Activated CD8-positive, alpha-beta memory T cell treated with anti-CD3 and anti-CD28 coated beads, Interleukin-2, amount 10 ng/mL, durations not matched to agents 7 days and 5 days (primary cell): ENCODE measurements at regions not wholly inside any gene's neighbourhood (a gene's known extent, or its start where the extent isn't known, plus 50 kb on each side); places are given as distances from the start of the nearest gene placed in this dataset.

Experiments
- ATAC-seq: fragments of 150-1000 bp; cut with Tn5 transposase; one replicate; pipeline ENCODE4 v1.10.0; 2021; ENCODE audit warnings: moderate library complexity
- CTCF ChIA-PET: fragments of 350-600 bp; sonication (Branson Sonifier 250); formaldehyde crosslinking; loops from one replicate; lab custom pipeline; 2021; ENCODE audit warnings: antibody characterized with exemption; lab: Charles Lee
- DNase-seq: peaks from one replicate; pipeline ENCODE4 v3.0.0-alpha.2; 2020
- H3K27ac Mint-ChIP-seq: one replicate; pipeline ENCODE4 v1.8.0; 2021; ENCODE audit warnings: mild to moderate bottlenecking, mixed read lengths
- H3K27me3 Mint-ChIP-seq: one replicate; pipeline ENCODE4 v1.8.0; 2021; ENCODE audit warnings: mixed read lengths
- H3K36me3 Mint-ChIP-seq: one replicate; pipeline ENCODE4 v1.8.0; 2021; ENCODE audit warnings: mild to moderate bottlenecking, mixed read lengths
- H3K4me1 Mint-ChIP-seq: one replicate; pipeline ENCODE4 v1.8.0; 2021; ENCODE audit warnings: mixed read lengths
- H3K4me3 Mint-ChIP-seq: one replicate; pipeline ENCODE4 v1.8.0; 2021; ENCODE audit warnings: mild to moderate bottlenecking, moderate library complexity, mixed read lengths
- H3K9me3 Mint-ChIP-seq: one replicate; pipeline ENCODE4 v1.8.0; 2022; ENCODE audit warnings: low read depth, mixed read lengths

DNA sequence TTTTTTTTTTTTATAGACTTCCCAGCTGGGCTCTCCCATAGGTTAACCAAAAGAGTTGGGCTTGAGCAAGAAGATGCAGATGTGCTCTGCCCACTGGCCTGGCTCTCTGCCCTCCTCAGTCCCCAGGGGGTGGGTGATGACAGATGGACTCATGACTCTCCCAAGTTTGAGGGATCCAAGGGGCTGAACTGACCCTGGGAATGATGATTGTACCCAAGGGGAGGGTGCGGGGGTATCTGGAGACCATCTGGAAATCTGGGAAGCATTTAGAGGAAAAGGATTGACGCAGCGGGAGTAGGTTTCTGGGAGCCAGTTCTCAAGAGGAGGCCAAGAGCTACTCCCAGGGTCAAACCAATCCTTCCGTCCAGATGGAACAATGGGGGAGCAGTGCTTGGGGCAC lies 330.8 kb downstream of the CYP26B1 start:
- DNase-seq = no peak
- no peak overlapping the region for H3K4me3 Mint-ChIP-seq
- no peaks in the 10 kb centered on the region for H3K36me3 Mint-ChIP-seq
- H3K9me3 Mint-ChIP-seq = no peaks in the 10 kb centered on the region
- no peaks in the 10 kb centered on the region for H3K27me3 Mint-ChIP-seq
- no peak overlapping the region for H3K27ac Mint-ChIP-seq
- no peak for ATAC-seq
- no peaks in the 10 kb centered on the region for H3K4me1 Mint-ChIP-seq
- CTCF ChIA-PET = no interaction called here

DNA sequence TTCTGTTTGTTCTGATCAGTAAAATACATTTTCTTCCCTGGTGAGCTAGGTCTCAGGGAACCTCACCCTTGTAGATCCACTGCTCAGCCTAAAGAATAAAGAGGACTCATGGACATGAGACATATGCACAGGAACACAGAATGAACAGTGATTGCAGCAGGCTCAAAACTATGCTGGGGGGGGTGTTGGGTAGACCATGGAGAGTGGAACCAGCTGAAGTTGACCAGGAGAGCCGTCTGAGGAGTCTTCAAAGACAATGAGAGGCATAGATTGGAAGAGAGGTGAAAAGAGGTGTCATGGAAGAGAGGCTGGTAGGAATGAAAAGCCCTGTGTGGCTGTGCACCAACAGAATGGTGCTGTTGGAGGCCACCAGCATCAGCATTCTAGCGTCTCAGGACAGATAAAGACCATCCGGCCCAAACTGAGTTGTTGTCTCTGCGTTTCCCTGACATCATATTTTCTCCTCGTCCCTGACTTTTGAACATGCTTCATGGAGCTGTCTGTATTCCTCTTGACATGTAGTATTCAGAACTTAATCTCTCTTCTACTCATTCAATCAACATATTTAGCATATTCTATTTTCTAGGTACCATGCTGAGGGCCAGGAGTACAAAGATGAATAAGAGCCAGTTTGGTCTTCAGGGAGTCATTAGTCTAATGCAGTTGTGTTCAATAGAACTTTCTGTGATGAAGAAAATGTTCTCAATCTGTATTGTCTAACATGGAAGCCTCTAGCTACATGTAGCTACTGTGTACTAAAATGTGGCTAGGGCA lies 331.8 kb downstream of the CYP26B1 start:
- no peaks in the 10 kb centered on the region for H3K4me1 Mint-ChIP-seq
- H3K27me3 Mint-ChIP-seq = no peaks in the 10 kb centered on the region
- H3K27ac Mint-ChIP-seq = no peak overlapping the region
- CTCF ChIA-PET = no interaction called here
- H3K36me3 Mint-ChIP-seq = no peaks in the 10 kb centered on the region
- no peak overlapping the region for H3K4me3 Mint-ChIP-seq
- DNase-seq = no peak
- ATAC-seq = no peak
- H3K9me3 Mint-ChIP-seq = no peaks in the 10 kb centered on the region

GRCh38 chr2:71814885-71815284 lies 332.8 kb downstream of the CYP26B1 start:
- Mint-ChIP-seq H3K4me3 (no peak overlapping the region), H3K36me3 (no peaks in the 10 kb centered on the region), H3K4me1 (no peaks in the 10 kb centered on the region), H3K27ac (no peak overlapping the region), H3K27me3 (no peaks in the 10 kb centered on the region), H3K9me3 (no peaks in the 10 kb centered on the region)
- CTCF ChIA-PET = no interaction called here
- no peak for ATAC-seq
- no peak for DNase-seq

DNA sequence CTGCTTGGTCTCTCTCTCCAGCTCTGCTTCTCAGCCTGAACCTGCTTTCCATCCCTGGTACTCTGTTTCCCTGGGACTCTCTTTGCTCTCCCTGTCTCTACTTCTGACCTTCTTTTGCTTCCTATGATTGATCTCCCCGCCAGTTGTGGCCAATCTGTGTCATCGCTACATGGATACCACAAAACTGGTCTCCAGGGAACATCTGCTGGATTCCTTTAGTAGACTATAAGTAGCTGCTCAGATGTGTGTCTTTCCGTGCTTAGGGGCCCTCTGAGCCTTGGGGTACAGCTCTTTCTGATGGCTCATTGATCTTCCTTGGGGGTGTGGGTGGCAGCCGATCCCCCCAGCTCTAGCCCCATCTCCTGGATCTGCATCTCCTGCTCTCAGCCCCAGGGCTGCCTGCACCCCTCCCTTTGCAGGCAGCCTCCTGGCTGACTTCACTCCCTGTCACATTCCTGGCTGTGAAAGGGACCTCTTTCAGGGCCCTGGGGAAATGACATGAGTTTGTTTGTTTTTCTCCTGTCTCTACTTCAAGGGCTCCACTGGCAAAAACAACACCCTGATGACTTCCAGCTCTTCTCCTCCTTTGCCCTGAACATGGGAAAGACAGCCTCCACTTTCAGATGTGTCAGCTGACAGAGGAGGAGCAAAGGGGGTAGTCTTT lies 333.7 kb downstream of the CYP26B1 start:
- peaks cover 2% of the 10 kb centered on the region for H3K27me3 Mint-ChIP-seq
- CTCF ChIA-PET = no interaction called here
- H3K36me3 Mint-ChIP-seq = no peaks in the 10 kb centered on the region
- no peak overlapping the region for H3K4me3 Mint-ChIP-seq
- ATAC-seq (no peak), DNase-seq (peak; percentile 3)
- H3K4me1 Mint-ChIP-seq = no peaks in the 10 kb centered on the region
- no peak overlapping the region for H3K27ac Mint-ChIP-seq
- H3K9me3 Mint-ChIP-seq = no peaks in the 10 kb centered on the region

- H3K27me3 Mint-ChIP-seq = peaks cover 2% of the 10 kb centered on the region
- CTCF ChIA-PET = no interaction called here
Measured at GRCh38 chr2:71813315-71813714, 334.3 kb downstream of the CYP26B1 start.

GRCh38 chr2:71812736-71813135 lies 334.9 kb downstream of the CYP26B1 start:
- Mint-ChIP-seq H3K4me1 (no peaks in the 10 kb centered on the region), H3K27ac (no peak overlapping the region), H3K27me3 (peaks cover 2% of the 10 kb centered on the region), H3K36me3 (no peaks in the 10 kb centered on the region), H3K9me3 (no peaks in the 10 kb centered on the region), H3K4me3 (no peak overlapping the region)
- ATAC-seq (no peak), DNase-seq (no peak)
- CTCF ChIA-PET = no interaction called here

More at GRCh38 chr2:71813315-71813714, 334.3 kb downstream of the CYP26B1 start:
- H3K36me3 Mint-ChIP-seq = no peaks in the 10 kb centered on the region
- H3K27ac Mint-ChIP-seq = no peak overlapping the region
- no peak for ATAC-seq
- no peak overlapping the region for H3K4me3 Mint-ChIP-seq
- H3K4me1 Mint-ChIP-seq = no peaks in the 10 kb centered on the region
- no peaks in the 10 kb centered on the region for H3K9me3 Mint-ChIP-seq
- DNase-seq = peak; percentile 18

- Mint-ChIP-seq H3K36me3 (no peaks in the 10 kb centered on the region), H3K9me3 (no peaks in the 10 kb centered on the region), H3K4me3 (no peak overlapping the region), H3K4me1 (no peaks in the 10 kb centered on the region), H3K27me3 (peaks cover 2% of the 10 kb centered on the region), H3K27ac (no peak overlapping the region)
- ATAC-seq = no peak
- no peak for DNase-seq
- CTCF ChIA-PET = no interaction called here
Measured at GRCh38 chr2:71811726-71812125, 335.9 kb downstream of the CYP26B1 start.

- Mint-ChIP-seq H3K27me3 (peaks cover 2% of the 10 kb centered on the region), H3K27ac (no peak overlapping the region), H3K9me3 (no peaks in the 10 kb centered on the region), H3K4me3 (no peak overlapping the region), H3K4me1 (no peaks in the 10 kb centered on the region), H3K36me3 (no peaks in the 10 kb centered on the region)
- CTCF ChIA-PET = no interaction called here
- no peak for ATAC-seq
- DNase-seq = no peak
Measured at GRCh38 chr2:71811157-71811556, 336.5 kb downstream of the CYP26B1 start.

GRCh38 chr2:71807581-71808451 lies 339.8 kb downstream of the CYP26B1 start:
- ATAC-seq (no peak), DNase-seq (no peak)
- no peaks in the 10 kb centered on the region for H3K9me3 Mint-ChIP-seq
- H3K36me3 Mint-ChIP-seq = no peaks in the 10 kb centered on the region
- H3K4me3 Mint-ChIP-seq = no peak overlapping the region
- CTCF ChIA-PET = no interaction called here
- no peak overlapping the region for H3K27ac Mint-ChIP-seq
- peaks cover 2% of the 10 kb centered on the region for H3K27me3 Mint-ChIP-seq
- no peaks in the 10 kb centered on the region for H3K4me1 Mint-ChIP-seq

GRCh38 chr2:71806432-71806831 lies 341.2 kb downstream of the CYP26B1 start:
- Mint-ChIP-seq H3K9me3 (no peaks in the 10 kb centered on the region), H3K27me3 (peaks cover 2% of the 10 kb centered on the region), H3K4me1 (no peaks in the 10 kb centered on the region), H3K27ac (no peak overlapping the region), H3K36me3 (no peaks in the 10 kb centered on the region), H3K4me3 (no peak overlapping the region)
- CTCF ChIA-PET = no interaction called here
- DNase-seq (no peak), ATAC-seq (no peak)

GRCh38 chr2:71804281-71804751 lies 343.3 kb downstream of the CYP26B1 start:
- no peak overlapping the region for H3K4me3 Mint-ChIP-seq
- H3K36me3 Mint-ChIP-seq = no peaks in the 10 kb centered on the region
- H3K9me3 Mint-ChIP-seq = no peaks in the 10 kb centered on the region
- peaks cover 2% of the 10 kb centered on the region for H3K27me3 Mint-ChIP-seq
- H3K27ac Mint-ChIP-seq = no peak overlapping the region
- ATAC-seq (no peak), DNase-seq (no peak)
- H3K4me1 Mint-ChIP-seq = no peaks in the 10 kb centered on the region
- CTCF ChIA-PET = no interaction called here

DNA sequence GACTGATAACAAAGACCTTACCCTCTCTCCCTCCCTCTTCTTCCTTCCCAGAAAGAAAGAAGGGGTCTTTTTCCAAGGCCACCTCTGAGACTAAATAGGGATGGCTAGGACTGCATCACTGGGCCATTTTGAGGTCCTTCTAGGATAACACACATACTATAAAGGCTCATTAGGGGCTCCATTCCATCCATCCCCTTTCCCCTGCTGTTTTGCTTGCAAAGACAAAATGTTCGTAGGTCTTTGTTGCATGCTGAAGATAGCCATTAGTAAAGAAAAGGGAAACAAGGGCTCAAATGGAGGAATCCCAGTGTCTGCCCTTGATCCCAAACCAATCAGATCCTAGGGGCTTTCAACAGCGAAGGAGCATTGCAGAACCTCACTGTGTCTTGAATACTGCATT lies 344.3 kb downstream of the CYP26B1 start:
- H3K36me3 Mint-ChIP-seq = no peaks in the 10 kb centered on the region
- H3K27ac Mint-ChIP-seq = no peak overlapping the region
- no peak for ATAC-seq
- H3K4me1 Mint-ChIP-seq = no peaks in the 10 kb centered on the region
- H3K9me3 Mint-ChIP-seq = no peaks in the 10 kb centered on the region
- no peaks in the 10 kb centered on the region for H3K27me3 Mint-ChIP-seq
- H3K4me3 Mint-ChIP-seq = no peak overlapping the region
- no peak for DNase-seq
- CTCF ChIA-PET = no interaction called here

DNA sequence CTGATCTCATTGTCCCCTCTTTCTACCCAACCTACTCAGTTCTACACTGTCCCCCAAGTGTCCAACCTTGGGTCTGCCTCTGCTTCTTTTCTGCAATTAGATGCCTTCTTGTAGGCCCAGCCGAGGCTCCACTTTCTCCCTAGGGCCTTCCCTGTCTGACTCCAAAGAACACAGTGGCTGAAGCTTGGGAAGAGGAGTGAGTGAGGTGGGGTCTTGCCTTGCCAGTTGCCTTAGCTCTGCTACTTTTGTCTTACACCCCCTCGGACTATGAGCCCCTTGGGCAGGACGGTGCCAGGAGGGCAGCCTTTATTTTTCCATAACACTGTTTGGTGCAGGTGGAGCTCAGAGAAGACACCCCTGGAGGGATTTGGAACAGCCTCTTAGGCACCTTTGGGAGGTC lies 345.1 kb downstream of the CYP26B1 start:
- Mint-ChIP-seq H3K9me3 (no peaks in the 10 kb centered on the region), H3K27ac (no peak overlapping the region), H3K4me3 (no peak overlapping the region), H3K27me3 (no peaks in the 10 kb centered on the region), H3K4me1 (no peaks in the 10 kb centered on the region), H3K36me3 (no peaks in the 10 kb centered on the region)
- no peak for ATAC-seq
- CTCF ChIA-PET = interaction anchor here (1.4 kb wide), 1 partner anchor 256 kb away, joined by 3 read pairs; no protein-coding TSS in a partner anchor
- DNase-seq = no peak
